ENCODE measurements at regions not wholly inside any gene's neighbourhood (a gene's known extent, or its start where the extent isn't known, plus 50 kb on each side); places are given as distances from the start of the nearest gene placed in this dataset.

DNA sequence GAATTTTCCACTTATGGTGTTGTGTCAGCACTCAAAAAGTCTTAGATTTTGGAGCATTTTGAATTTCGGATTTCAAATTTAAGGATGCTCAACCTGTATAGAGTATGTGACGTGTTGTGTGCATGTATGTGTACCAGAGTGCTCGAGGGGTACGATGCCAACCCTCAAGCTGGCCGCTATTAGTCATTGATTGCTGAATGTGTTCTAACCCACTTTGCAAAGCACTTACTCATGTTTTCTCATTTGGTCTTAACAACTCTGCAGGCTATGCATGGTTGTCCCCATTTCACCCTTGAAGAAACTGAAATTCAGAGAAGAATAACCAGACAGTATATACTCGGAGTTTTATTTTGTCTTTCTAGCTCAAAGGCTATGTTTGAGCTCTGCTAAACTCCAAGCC lies 196.4 kb upstream of the TENM4 start:
- TF ChIP-seq, protein P1, sequence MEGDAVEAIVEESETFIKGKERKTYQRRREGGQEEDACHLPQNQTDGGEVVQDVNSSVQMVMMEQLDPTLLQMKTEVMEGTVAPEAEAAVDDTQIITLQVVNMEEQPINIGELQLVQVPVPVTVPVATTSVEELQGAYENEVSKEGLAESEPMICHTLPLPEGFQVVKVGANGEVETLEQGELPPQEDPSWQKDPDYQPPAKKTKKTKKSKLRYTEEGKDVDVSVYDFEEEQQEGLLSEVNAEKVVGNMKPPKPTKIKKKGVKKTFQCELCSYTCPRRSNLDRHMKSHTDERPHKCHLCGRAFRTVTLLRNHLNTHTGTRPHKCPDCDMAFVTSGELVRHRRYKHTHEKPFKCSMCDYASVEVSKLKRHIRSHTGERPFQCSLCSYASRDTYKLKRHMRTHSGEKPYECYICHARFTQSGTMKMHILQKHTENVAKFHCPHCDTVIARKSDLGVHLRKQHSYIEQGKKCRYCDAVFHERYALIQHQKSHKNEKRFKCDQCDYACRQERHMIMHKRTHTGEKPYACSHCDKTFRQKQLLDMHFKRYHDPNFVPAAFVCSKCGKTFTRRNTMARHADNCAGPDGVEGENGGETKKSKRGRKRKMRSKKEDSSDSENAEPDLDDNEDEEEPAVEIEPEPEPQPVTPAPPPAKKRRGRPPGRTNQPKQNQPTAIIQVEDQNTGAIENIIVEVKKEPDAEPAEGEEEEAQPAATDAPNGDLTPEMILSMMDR (IDR thresholded peaks at IDR 0.05): no peak
- TF ChIP-seq POLR2A (IDR thresholded peaks at IDR 0.05) (no peak), POLR2AphosphoS5 (IDR thresholded peaks at IDR 0.05) (no peak)

Measured in sigmoid colon (tissue), 4 donors.